ENCODE measurements at regions not wholly inside any gene's neighbourhood (a gene's known extent, or its start where the extent isn't known, plus 50 kb on each side); places are given as distances from the start of the nearest gene placed in this dataset.

DNA sequence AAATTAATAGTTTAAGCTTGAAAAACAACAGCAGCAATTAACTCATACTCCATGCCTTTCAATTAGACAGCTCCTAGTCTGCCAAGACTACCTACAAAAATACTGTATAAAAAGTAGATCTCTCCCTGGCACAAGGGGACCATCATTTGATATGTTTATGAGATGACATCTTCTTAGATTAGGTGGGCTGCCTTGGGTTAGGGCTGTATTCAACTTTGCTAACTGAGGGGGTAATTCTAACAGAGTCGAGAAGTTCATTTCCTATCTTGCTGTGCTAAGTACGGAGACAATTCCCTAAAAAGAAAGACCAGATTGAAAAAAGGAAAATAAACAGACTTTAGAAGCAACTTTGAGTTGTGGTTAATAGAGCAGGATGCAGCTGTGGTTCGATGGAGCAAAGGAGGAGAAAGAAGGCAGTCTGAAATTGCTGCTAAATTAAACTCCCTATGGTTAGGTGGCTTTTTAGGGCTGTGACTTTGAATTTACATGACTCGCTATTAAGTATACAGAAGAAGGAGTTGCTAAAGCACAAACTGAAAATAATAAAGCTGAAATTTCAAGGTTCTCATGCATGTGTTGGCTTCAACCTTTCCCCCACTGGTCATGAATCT lies 75.4 kb downstream of the CDC7 start:
- no peak for DNase-seq (ENCODE audit: low spot score)

DNA sequence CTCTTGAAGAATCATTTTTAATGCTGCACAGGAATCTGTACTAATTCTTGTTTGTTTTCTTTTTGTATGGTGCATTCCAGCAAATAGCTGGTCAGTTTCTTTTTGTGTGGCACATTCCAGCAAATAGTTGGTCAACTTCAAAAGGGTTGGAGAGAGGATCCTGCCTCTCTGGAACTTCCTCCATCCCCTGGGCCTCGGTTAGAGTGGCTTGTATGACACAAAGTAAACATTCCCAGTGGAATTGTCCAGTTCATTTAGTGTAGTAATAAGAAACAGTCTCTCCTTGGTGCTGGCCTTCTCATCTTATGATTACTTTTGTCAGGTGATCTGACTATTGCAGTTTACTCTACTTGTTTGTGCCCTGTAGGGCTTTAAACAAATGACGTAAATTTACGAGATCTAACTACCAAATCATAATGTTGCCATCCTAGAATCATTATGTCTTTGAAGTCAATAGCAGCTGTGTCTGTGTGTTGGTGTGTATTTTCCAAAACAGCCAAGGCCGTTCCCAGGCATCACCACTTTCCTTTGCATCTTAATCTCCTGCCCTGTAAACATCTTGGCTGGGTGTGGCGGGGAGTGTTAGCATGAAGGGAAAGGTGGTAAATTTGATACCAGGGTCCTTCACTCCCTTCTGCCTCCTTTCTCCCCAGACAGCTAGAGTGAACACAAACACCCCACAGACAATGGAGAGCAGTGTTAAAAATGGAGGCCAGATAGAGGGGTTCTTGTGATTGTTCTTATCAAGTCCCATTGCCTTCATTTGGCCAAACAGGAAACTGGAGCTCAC lies 77.9 kb downstream of the CDC7 start:
- DNase-seq (ENCODE audit: low spot score): no peak

DNA sequence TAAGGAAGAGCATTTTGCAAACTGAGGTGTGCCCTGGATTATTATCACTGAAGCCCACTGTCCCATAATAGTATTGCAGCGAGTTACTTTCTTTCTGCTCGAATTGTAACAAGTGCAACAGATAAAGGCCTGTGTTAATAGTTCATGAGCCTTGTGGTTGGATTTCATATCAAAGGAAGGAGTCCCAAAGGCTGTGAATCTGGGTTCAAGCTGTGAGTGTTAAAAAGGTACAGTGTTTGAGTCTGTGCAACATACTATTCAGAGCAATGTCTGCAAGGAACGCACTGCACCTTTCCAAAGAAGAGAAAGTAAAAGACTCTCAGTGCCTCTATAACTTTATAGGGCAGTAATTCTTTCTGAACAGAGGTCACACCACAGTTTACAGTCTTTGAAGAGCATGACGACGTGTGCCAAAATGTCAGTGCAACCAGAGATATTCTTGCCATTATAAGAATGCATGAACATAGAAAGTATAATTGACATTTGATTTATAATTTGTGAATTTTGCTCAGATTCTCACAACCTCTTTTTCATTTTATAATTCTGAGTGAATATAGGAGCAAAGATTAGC lies 79.1 kb downstream of the CDC7 start:
- DNase-seq (ENCODE audit: low spot score): no peak

DNA sequence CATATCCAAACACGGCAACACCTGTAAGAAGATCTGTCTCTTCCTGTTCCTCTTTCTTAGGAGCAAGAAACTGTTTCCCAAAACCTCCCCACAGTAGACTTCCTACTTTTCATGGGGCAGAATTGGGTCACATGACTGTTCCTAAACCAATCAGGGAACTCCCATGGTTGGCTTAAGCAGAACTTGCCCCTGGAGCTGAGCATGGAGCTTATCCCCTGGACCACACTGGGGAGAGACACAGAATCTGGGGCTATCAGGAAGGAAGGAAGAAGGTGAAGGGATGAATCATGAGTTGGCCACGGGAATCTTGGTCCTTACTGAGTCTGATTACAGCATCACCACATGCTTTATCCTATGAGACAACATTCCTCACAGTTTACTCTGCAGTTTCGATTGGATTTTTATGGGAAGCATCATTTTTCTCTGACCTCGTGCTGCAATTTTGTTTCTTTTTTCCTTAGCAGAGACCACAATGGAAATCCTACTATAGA lies 81.8 kb downstream of the CDC7 start:
- peak; percentile 71 for DNase-seq (ENCODE audit: low spot score)

DNA sequence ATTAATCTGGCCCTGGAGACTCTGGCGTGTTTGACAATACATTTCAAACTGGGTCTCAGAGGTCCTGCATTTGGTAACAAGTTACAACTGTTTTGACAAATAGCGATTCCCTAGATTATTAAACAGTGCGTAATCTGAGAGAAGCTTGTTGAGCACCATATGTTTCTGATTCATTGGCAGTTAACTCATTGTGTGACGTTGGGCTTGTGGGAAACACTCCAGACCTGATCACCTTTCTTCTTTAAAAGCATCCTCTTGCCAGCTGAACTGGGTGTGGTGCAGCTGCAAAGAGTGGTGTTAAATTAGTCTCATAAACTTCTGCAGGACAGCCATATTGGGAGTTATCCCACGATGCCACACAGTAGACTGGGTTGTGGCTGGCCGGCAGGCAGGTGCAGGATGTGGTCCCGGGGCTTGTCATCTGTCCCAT lies 82.7 kb downstream of the CDC7 start:
- DNase-seq (ENCODE audit: low spot score): no peak

DNA sequence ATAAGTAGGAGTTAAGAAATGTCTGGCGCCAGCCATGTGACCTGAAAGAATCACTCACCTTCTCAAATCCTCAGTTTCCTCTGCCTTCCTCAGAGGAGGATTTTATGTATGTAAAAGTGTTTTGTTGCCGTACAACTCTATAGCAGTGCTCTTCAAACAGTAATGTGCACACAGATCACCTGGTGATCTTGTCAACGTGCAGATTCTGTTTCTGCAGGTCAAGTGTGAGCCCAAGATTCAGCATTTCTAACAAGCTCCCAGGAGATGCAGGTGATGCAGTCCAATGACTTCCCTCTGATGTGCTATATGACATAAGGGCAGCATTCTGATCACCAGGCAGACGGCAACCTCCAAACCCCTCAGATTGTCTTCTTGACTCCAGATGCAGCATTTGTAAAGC lies 83.7 kb downstream of the CDC7 start:
- DNase-seq (ENCODE audit: low spot score): no peak

DNA sequence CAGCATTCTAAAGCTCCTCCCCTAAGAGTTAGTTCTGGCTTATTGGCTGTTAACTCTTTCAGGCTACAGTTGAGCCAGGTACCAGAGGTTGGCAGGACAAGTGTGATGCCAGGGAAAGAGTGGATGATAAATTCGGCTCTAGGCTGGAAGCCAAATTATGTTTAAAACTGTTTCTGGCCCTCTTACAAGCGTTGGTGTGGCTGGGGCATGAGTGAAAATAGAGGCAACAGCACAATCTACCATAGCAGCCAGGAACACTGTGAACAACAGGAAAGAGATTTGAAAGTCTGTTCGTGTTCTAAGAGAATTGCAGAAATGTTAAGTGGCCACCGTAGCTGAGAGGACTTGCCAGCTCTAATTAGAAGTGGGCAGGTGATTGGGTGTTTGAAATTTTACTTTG lies 84.2 kb downstream of the CDC7 start:
- no peak for DNase-seq (ENCODE audit: low spot score)

DNA sequence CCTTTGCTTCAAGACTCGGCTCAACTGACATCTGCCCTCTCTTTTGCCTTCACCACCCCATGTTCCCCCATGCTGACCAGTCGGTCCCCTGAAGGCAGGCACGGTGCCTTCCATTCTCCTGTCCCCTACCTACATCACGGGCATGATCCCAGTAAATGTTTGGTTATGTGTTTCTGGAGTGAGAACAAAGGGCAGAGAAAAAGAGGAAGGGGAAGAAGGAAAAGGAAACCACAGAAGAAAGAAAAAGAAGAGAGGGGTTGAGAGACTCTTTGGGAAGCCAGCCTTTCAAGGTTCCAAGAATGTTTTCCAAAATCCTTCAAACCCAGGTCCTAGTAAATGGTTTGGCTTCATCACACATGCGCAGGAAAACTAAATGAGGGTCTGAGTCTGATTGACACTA lies 84.9 kb downstream of the CDC7 start:
- DNase-seq (ENCODE audit: low spot score): no peak

DNA sequence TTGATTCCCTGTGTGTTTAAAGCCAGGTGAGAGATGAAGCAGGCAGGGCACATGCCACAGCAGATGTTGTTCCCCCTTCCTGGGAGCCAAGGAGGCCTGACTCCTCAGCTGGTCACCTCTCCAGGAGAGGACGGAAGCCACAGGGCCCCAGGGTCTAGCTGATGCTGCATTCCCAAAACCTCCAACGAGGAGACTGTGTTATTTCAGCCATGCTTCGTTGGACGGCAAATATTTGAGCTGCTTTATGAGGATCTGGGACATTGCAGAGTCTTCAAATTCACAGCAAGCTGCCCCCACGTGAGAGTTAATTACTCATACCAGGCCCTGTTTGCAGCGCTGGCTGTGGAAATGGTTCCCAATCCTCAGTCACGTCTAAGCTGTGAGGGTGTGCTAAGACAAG lies 85.3 kb downstream of the CDC7 start:
- no peak for DNase-seq (ENCODE audit: low spot score)

DNA sequence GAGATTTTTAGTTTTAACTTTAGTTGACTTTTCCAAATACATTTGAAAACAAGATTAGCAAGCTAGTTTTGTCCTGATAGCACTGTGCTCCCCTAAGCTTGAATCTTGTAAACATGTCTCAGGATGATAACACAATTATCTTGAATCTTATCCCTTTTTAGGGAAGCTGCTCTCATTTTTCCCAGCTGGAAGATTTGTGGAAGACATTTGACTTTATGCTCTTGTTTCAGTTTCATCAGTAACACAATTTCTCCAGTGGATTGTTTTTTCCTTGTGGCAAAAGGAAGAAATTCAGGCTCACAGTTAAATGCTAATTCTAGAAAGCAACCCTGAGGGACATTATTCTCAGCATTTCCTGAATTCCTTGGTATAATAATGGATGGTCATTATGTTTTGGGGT lies 88.8 kb downstream of the CDC7 start:
- DNase-seq (ENCODE audit: low spot score): no peak

DNA sequence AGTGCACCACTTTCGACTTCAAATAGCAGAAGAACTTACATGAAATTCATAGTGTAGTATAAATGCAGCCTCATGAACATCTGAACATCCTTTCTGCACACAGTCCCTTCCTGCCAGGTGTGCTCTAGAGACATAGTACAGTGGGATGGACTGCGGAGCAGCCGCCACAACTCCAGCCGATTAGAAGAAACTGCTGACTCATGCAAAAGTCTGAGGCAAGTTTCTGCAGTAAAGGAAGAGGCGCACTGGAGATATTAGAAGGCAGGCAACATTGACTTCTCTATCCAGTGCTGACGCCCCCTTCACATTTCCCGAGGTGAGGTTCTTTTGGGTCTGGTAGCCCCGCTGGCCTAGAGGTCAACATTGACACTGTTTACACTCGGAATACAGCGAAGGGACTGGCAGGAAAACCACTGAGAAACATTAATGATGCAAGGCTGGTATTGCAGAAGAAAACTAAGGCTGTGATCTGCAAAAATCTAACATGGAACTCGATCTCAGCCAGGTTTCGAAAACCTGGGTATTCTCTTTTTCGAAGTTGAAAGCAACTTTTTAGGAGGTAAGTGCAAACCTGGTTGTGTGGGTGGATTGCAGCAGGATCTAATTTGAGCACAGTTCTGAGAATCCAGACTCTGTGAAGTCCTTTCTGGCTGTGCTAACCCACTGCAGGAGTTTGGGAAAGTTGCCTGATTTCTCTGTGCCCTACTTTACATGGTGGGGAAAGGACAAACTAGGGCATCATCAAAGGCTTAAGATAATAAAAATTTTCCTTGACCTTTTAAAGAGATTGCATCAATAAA lies 90.7 kb downstream of the CDC7 start:
- no peak for DNase-seq (ENCODE audit: low spot score)

DNA sequence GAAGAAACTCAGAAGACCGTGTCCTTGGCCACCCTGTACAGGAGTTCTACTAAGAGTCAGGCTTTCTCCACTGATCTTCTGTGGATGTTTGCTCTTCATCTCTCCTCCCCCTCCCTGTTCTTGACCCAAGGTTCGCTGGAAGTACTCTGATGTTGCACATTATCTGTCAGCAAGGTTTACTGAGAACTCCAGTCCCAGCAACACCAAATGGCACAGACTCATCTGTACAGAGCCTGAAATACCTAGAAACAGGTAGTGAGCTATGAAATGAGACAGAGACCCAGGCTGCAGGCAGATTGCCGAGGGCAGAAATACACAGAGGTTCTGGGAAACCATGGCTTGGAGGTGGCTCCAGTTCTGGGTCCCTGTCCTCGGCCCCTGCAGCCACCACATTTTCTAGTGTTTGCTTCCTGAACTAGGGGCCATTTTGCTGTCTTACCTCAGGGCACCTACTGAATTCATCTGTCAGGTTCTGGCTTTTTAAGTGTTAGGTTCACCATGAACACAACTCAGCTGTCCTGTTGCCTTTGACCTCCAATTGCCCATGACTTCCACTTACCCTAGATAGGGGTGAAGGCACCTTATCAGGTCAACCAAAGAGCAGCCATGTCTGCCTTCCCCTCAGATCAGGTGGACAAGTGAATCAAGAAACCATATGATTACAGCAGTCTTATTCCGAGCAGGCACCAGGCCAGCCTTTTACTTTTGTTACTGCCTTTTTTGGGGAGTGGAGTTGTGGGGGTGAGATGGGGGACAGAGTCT lies 92.2 kb downstream of the CDC7 start:
- no peak for DNase-seq (ENCODE audit: low spot score)

DNA sequence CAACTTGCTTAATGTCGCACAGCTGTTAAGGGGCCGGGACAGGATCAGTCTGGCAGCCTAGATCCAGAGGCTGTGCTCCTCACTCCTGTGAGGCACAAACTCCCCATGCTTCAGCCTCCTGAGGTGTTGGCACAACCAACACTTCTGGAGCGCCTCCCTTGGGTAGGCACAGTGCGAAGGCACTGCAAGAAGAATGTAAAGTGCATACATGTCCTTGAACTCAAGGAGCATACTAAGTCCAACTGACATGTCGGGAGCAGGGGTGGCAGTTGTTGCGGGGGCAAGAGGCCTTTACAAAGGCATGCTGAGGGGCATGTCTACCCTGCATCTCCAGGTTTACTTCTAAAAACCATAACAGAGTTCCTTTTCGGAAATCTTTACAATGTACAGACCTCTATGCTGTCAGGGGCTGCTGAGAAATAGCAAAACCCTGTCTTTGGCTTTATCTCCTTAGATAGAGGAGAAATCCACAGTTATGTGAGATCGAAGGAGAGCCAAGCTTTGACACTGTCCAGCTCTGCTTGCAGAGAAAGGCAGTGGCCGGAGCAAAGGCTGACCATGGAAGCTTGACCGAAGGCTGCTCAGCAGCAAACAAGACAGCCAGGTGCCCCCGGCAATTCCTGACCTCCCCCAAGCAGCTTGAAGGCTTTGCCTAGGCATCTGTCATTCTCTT lies 93.9 kb downstream of the CDC7 start:
- DNase-seq (ENCODE audit: low spot score): no peak

DNA sequence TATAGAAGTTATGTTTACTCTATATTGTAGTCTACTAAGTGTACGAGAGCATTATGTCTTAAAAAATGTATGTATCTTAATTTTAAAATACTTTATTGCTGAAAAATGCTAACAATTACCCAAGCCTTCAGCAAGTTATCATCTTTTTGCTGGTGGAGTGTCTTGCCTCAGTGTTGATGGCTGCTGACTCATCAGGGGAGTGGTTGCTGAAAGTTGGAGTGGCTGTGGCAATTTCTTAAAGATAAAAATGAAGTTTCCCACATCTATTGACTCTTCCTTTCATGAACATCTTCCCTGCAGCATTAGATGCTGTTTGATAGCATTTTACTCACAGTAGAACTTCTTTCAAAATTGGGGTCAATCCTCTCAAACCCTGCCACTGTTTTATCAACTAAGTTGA lies 95.8 kb downstream of the CDC7 start:
- DNase-seq (ENCODE audit: low spot score): no peak

DNA sequence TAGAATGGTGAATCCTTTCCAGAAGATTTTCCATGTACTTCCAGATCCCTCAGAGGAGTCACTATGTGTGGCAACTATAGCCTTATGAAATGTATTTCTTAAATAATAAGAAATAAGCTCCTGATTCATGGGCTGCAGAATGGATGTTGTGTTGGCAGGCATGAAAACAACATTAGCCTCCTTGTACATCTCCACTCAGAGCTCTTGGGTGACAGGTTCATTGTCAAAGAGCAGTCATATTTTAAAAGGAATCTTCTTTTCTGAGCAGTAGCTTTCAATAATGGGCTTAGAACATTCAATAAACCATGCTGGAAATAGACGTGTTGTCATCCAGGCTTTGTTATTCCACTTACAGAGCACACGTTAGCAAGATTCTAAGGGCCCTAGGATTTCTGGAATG lies 96.6 kb downstream of the CDC7 start:
- no peak for DNase-seq (ENCODE audit: low spot score)

DNA sequence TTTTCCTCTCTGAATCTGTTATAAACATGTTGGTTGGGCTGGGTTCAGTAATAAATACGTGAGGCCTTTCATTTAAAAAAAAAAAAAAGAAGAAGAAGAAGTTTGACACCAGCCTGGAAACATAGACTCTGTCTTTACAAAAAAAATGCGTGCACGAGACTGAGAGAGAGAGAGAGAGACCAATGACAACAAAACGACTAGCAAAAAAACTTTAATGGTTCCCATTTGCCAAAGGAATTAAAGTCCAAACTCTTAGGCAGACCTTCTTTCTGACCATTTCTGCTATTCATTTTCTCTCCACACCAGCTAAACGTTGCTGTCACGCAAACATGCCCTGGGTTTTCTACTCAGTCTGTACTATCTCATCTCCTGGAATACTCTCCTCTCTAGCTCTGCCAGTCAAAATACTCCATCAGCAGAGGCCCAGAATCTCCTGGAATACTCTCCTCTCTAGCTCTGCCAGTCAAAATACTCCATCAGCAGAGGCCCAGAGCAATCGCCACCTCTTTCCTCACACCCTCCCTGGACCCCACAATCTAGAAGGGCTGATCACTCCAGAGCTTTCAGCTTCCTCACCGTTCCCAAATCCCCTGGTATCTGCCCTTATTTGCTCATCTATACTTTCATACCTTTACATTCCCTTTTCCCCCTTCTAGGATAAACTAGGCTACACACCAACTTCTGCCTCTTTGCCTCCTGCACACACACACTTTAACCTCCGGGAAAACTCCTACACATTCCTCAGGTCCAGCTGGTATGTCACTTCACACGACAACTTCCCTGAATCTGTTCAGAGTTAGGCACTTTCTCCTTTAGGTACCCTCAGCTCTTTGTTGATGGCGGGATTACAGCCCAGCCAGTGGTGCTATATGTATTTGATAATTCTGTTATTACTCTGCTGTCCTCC lies 100.0 kb downstream of the CDC7 start:
- no peak for DNase-seq (ENCODE audit: low spot score)

DNA sequence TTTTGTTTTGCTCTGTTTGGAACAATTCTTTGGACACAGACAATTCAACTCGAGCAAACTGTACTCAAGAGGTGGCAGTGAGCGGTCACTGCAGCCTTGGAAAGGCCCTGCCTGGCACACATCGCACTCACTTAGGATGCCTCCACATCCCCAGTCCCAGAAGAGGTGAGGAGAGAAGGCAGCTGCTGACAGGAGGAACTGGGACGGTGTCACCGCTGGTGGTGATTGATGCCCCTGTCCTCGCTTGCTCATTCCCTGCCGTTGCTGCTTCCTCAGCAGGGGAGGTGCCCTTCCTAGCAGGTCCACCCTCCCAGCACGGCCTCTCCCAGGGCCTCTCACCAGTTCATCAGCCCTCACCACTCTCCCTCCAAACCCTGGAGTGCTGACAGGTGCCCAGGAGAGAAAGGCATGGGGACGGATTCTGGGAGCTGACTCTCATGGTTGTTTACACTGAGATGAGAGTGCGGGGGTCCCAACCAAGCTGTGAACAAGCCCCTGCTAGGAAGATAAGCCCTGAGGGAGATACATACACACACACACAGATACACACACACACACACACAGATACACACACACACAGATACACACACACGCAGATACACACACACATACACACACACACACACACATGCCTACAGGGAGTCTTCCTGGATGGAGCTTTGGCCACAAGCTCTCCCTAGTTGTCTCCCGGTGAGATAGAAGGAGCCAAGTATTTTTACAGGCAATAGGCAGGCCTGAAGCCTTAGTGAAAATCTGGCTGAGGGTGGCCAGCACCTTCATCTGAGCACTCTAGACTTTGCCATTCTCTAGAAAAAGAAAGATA lies 101.1 kb downstream of the CDC7 start:
- no peak for DNase-seq (ENCODE audit: low spot score)

DNA sequence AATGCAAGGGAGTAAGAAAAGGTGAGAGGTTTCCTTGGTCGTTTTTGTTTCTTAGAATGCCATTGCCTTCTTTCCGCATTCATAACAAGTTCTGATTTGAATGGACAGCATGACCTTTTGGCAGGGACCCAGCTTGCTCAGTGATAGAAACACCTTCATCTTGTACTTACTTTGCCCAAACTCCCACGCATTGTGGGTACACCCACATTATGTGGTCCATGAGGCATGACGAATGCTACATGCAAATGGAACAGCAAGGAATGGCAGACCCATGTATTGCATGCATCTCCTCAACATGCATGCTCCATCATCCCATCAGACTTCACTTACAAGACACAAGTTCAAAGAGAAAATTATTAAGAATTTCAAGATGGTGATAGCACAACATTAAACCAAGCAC lies 102.8 kb downstream of the CDC7 start:
- no peak for DNase-seq (ENCODE audit: low spot score)

DNA sequence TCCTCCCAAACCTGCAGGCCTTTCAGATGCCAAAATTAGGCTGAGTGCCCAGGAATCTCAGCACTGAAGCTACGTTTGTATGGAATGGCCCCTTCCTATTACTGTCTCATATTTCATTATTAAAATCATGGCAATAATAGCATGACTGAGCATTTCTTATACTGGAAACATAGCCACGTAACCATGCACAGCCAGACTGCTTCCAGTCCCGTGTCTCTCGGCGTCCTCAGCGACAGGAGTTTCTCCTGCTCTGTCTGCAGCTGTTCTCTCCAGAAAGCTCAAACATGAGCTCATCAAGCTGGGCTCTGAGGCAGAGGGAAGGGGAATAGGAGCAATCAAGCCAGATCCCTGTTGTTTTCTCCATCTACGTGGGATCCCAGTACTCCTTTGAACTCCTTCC lies 104.0 kb downstream of the CDC7 start:
- no peak for DNase-seq (ENCODE audit: low spot score)
